ENCODE measurements at regions not wholly inside any gene's neighbourhood (a gene's known extent, or its start where the extent isn't known, plus 50 kb on each side); places are given as distances from the start of the nearest gene placed in this dataset.
"Not testable (repeated sequence)": the region's sequence is repeated elsewhere in the genome, so short reads cannot be mapped to it uniquely, and the experiment has no call there.

GRCh38 chr10:128571745-128572144 lies 445.5 kb upstream of the MKI67 start:
- ATAC-seq (no peak), DNase-seq (ENCODE audit: low spot score) (no peak)

- ATAC-seq = no peak
- DNase-seq (ENCODE audit: low spot score) = no peak
Measured at GRCh38 chr10:128572696-128573095, 446.5 kb upstream of the MKI67 start.

GRCh38 chr10:128573281-128573845 lies 447.1 kb upstream of the MKI67 start:
- ATAC-seq = no peak
- no peak for DNase-seq (ENCODE audit: low spot score)

GRCh38 chr10:128573986-128574385 lies 447.8 kb upstream of the MKI67 start:
- DNase-seq (ENCODE audit: low spot score) = no peak
- ATAC-seq = no peak

- ATAC-seq = no peak
- no peak for DNase-seq (ENCODE audit: low spot score)
Measured at GRCh38 chr10:128574581-128575210, 448.5 kb upstream of the MKI67 start.

GRCh38 chr10:128575761-128576160 lies 449.5 kb upstream of the MKI67 start:
- ATAC-seq = no peak
- DNase-seq (ENCODE audit: low spot score) = no peak

GRCh38 chr10:128576336-128576735 lies 450.1 kb upstream of the MKI67 start:
- ATAC-seq (no peak), DNase-seq (ENCODE audit: low spot score) (no peak)

- DNase-seq (ENCODE audit: low spot score) = no peak
- no peak for ATAC-seq
Measured at GRCh38 chr10:128576943-128577670, 450.9 kb upstream of the MKI67 start.

- ATAC-seq = no peak
Measured at GRCh38 chr10:128577958-128578750, 451.9 kb upstream of the MKI67 start.

GRCh38 chr10:128578766-128579165 lies 452.5 kb upstream of the MKI67 start:
- no peak for DNase-seq (ENCODE audit: low spot score)
- ATAC-seq = no peak

More at GRCh38 chr10:128577958-128578750, 451.9 kb upstream of the MKI67 start:
- DNase-seq (ENCODE audit: low spot score) = no peak

GRCh38 chr10:128579280-128579865 lies 453.1 kb upstream of the MKI67 start:
- ATAC-seq = no peak
- no peak for DNase-seq (ENCODE audit: low spot score)

- ATAC-seq (no peak), DNase-seq (ENCODE audit: low spot score) (no peak)
Measured at GRCh38 chr10:128579901-128580300, 453.7 kb upstream of the MKI67 start.

GRCh38 chr10:128583125-128583524 lies 456.9 kb upstream of the MKI67 start:
- DNase-seq (ENCODE audit: low spot score) = not testable (repeated sequence)

GRCh38 chr10:128586599-128586998 lies 460.4 kb upstream of the MKI67 start:
- not testable (repeated sequence) for ATAC-seq; DNase-seq (ENCODE audit: low spot score)

More at GRCh38 chr10:128583125-128583524, 456.9 kb upstream of the MKI67 start:
- ATAC-seq = not testable (repeated sequence)

- DNase-seq (ENCODE audit: low spot score) = no peak
- ATAC-seq = no peak
Measured at GRCh38 chr10:128587689-128588088, 461.5 kb upstream of the MKI67 start.

GRCh38 chr10:128588402-128588801 lies 462.2 kb upstream of the MKI67 start:
- ATAC-seq (no peak), DNase-seq (ENCODE audit: low spot score) (no peak)

GRCh38 chr10:128594688-128595087 lies 468.5 kb upstream of the MKI67 start:
- DNase-seq (ENCODE audit: low spot score) (no peak), ATAC-seq (no peak)

- no peak for DNase-seq (ENCODE audit: low spot score)
- ATAC-seq = no peak
Measured at GRCh38 chr10:128596906-128597305, 470.7 kb upstream of the MKI67 start.

- ATAC-seq (no peak), DNase-seq (ENCODE audit: low spot score) (no peak)
Measured at GRCh38 chr10:128599030-128599429, 472.8 kb upstream of the MKI67 start.

- no peak for DNase-seq (ENCODE audit: low spot score)
- ATAC-seq = no peak
Measured at GRCh38 chr10:128599538-128599937, 473.3 kb upstream of the MKI67 start.

- no peak for ATAC-seq
- DNase-seq (ENCODE audit: low spot score) = no peak
Measured at GRCh38 chr10:128602183-128602582, 476.0 kb upstream of the MKI67 start.
